K562 (cell line): ENCODE measurements at regions not wholly inside any gene's neighbourhood (a gene's known extent, or its start where the extent isn't known, plus 50 kb on each side); places are given as distances from the start of the nearest gene placed in this dataset.

ENCODE experiments used
- ATAC-seq: fragments of 200-7000 bp; cut with Tn5 transposase; 3 replicates; pipeline ENCODE4 v1.9.1; 2020; ENCODE audit warnings: moderate library complexity
- BruUV-seq: library from RNA; stranded (reverse); fragments of 400-500 nt; replicated peaks from 2 replicates; lab custom pipeline; 2021; lab: Mats Ljungman, UMichigan
- CTCF ChIA-PET: fragments of 300-600 bp; formaldehyde crosslinking; extraction: SDS; loops from one replicate; lab custom pipeline; 2021; ENCODE audit warnings: low intra/inter-chr PET ratio; lab: Yijun Ruan, JAX
- POLR2A ChIA-PET: fragments of 300-600, 350-650 bp; sonication (Branson Sonifier 250); formaldehyde crosslinking; extraction: SDS; loops from one replicate; lab custom pipeline; 2021; ENCODE audit warnings: antibody characterized with exemption, inconsistent platforms; lab: Yijun Ruan, JAX
- DNase-seq, 4 experiments: peaks; one replicate each; pipeline versions ENCODE4 v3.0.0 to v3.0.0-alpha.2; 2011 to 2018; ENCODE audit warnings: low spot score in 3 of 4, mixed read lengths in 3 of 4; ENCODE audit errors: extremely low read depth in 1 of 4
- FAIRE-seq: peaks from 2 replicates; lab custom pipeline; 2011; peaks lifted over from hg19 to GRCh38; lab: Jason Lieb, UNC
- H2AFZ ChIP-seq: 2 replicates; pipeline ENCODE4 v1.6.0; 2011; ENCODE audit warnings: low read depth, low read length, control low read depth, inconsistent platforms
- H3K27ac ChIP-seq: fragments of 200-600 bp; 3 replicates; pipeline ENCODE4 v1.8.0; 2011; ENCODE audit warnings: low read depth, mild to moderate bottlenecking, control low read depth, inconsistent platforms, low read length, moderate library complexity, mixed read lengths; ENCODE audit errors: extremely low read depth
- H3K27me3 ChIP-seq, 2 experiments: fragments of 300-600 bp in 1 of 2; 2 replicates in 1 of 2; 3 replicates in 1 of 2; pipeline versions ENCODE4 v1.6.0 to v1.8.0; 2011; ENCODE audit warnings: inconsistent platforms in 2 of 2, low read length in 2 of 2, mild to moderate bottlenecking in 1 of 2, mixed read lengths in 1 of 2, moderate library complexity in 1 of 2; ENCODE audit not compliant: control insufficient read depth in 2 of 2, insufficient read depth in 2 of 2
- H3K36me3 ChIP-seq: fragments of 300-600 bp; 3 replicates; pipeline ENCODE4 v1.8.0; 2011; ENCODE audit warnings: mild to moderate bottlenecking, low read length, inconsistent platforms; ENCODE audit not compliant: control insufficient read depth, insufficient read depth
- H3K4me1 ChIP-seq, 2 experiments: fragments of 200-600 bp in 1 of 2; replicated peaks in 1 of 2; 2 replicates in 1 of 2; 3 replicates in 1 of 2; pipeline versions ENCODE4 v1.5.1 to v1.8.0; 2011; ENCODE audit warnings: inconsistent platforms in 2 of 2, low read length in 2 of 2, mild to moderate bottlenecking in 1 of 2, mixed read lengths in 1 of 2, moderate library complexity in 1 of 2; ENCODE audit not compliant: control insufficient read depth in 2 of 2, insufficient read depth in 2 of 2
- H3K4me2 ChIP-seq: 2 replicates; pipeline ENCODE4 v1.6.1; 2011; ENCODE audit warnings: low read length, control low read depth, inconsistent platforms, mixed read lengths; ENCODE audit not compliant: insufficient read depth
- H3K4me3 ChIP-seq: fragments of 200-600 bp; sonication (generic), shearing (Covaris generic); 2 replicates; pipeline ENCODE4 v1.5.1; 2016; ENCODE audit warnings: control low read depth, inconsistent platforms
- H3K79me2 ChIP-seq: fragments of 200-600 bp; 3 replicates; pipeline ENCODE4 v1.8.0; 2011; ENCODE audit warnings: low read length, inconsistent platforms; ENCODE audit not compliant: control insufficient read depth, insufficient read depth
- H3K9ac ChIP-seq, 2 experiments: 2 replicates each; pipeline versions ENCODE4 v1.6.0 to v1.6.1; 2011; ENCODE audit warnings: low read depth in 2 of 2, low read length in 2 of 2, control low read depth in 1 of 2, inconsistent platforms in 1 of 2, mild to moderate bottlenecking in 1 of 2, mixed read lengths in 1 of 2; ENCODE audit not compliant: insufficient read depth in 1 of 2
- H3K9me1 ChIP-seq: one replicate; pipeline ENCODE4 v1.6.0; 2011; ENCODE audit warnings: inconsistent platforms, mild to moderate bottlenecking, low read length, moderate library complexity; ENCODE audit not compliant: control insufficient read depth, insufficient read depth
- H3K9me3 ChIP-seq: replicated peaks from 2 replicates; pipeline ENCODE4 v1.5.1; 2011; ENCODE audit warnings: low read depth, low read length, inconsistent platforms; ENCODE audit not compliant: control insufficient read depth, insufficient read depth
- H4K20me1 ChIP-seq: replicated peaks from 2 replicates; pipeline ENCODE4 v1.6.1; 2011; ENCODE audit warnings: low read length, inconsistent platforms, mixed read lengths; ENCODE audit not compliant: control insufficient read depth, insufficient read depth
- ASH1L ChIP-seq: fragments of 450-650 bp; IDR thresholded peaks from 2 replicates; pipeline ENCODE4 v1.6.1; 2018; ENCODE audit warnings: borderline replicate concordance, mild to moderate bottlenecking, low read depth; ENCODE audit not compliant: partially characterized antibody
- GTF3C2 ChIP-seq: IDR thresholded peaks from 3 replicates; pipeline ENCODE4 v1.6.1; 2011; ENCODE audit warnings: borderline replicate concordance, mild to moderate bottlenecking, moderate library complexity; ENCODE audit not compliant: insufficient read length; ENCODE audit errors: extremely low read depth
- HDAC2 ChIP-seq: fragments of 450-650 bp; IDR thresholded peaks from 2 replicates; pipeline ENCODE4 v1.6.1; 2016; ENCODE audit warnings: mild to moderate bottlenecking
- ILK ChIP-seq: fragments of 450-650 bp; IDR thresholded peaks from 2 replicates; pipeline ENCODE4 v1.6.1; 2016; ENCODE audit warnings: missing genetic modification characterization, low read depth, mild to moderate bottlenecking, missing compliant biosample characterization, moderate library complexity, borderline replicate concordance
- KLF1 ChIP-seq: fragments of 450-650 bp; IDR thresholded peaks from 2 replicates; pipeline ENCODE4 v1.6.1; 2016; ENCODE audit warnings: missing genetic modification characterization, missing compliant biosample characterization
- MIER1 ChIP-seq: fragments of 450-650 bp; IDR thresholded peaks from 2 replicates; pipeline ENCODE4 v1.6.1; 2016; ENCODE audit warnings: antibody characterized with exemption, mild to moderate bottlenecking, low read depth
- NELFE ChIP-seq: IDR thresholded peaks from 2 replicates; pipeline ENCODE4 v1.6.1; 2011; ENCODE audit warnings: mild to moderate bottlenecking; ENCODE audit not compliant: insufficient read depth, insufficient read length
- NKRF ChIP-seq: fragments of 450-650 bp; IDR thresholded peaks from 2 replicates; pipeline ENCODE4 v1.6.1; 2016; ENCODE audit warnings: borderline replicate concordance
- NR2C2 ChIP-seq, 2 experiments: fragments of 200-800 bp in 1 of 2; sonication (Bioruptor generic) in 1 of 2; sonication (generic) in 1 of 2; formaldehyde crosslinking in 1 of 2; IDR thresholded peaks; 2 replicates each; pipeline versions ENCODE4 v1.6.1 to v1.8.0; 2016 to 2022; ENCODE audit warnings: mild to moderate bottlenecking in 1 of 2, missing compliant biosample characterization in 1 of 2, missing genetic modification characterization in 1 of 2, missing genetic modification reagents in 1 of 2
- PCBP1 ChIP-seq: fragments of 200-400 bp; formaldehyde crosslinking; IDR thresholded peaks from 2 replicates; pipeline ENCODE4 v1.6.1; 2018; ENCODE audit warnings: mild to moderate bottlenecking, low read depth, low read length; ENCODE audit not compliant: poor library complexity, severe bottlenecking
- SP1 ChIP-seq: sonication (generic); formaldehyde crosslinking; IDR thresholded peaks from 2 replicates; pipeline ENCODE4 v1.8.1; 2022; ENCODE audit warnings: mild to moderate bottlenecking, missing genetic modification reagents
- TAL1 ChIP-seq: fragments of 450-650 bp; IDR thresholded peaks from 2 replicates; pipeline ENCODE4 v1.6.1; 2016; ENCODE audit warnings: mild to moderate bottlenecking
- ZBTB7A ChIP-seq: IDR thresholded peaks from 2 replicates; pipeline ENCODE4 v1.6.1; 2011; ENCODE audit warnings: low read depth, mild to moderate bottlenecking, low read length, moderate library complexity, borderline replicate concordance; ENCODE audit not compliant: control insufficient read depth
- ZBTB8A ChIP-seq: fragments of 450-650 bp; IDR thresholded peaks from 2 replicates; pipeline ENCODE4 v1.6.1; 2018; ENCODE audit warnings: mild to moderate bottlenecking, moderate library complexity; ENCODE audit not compliant: partially characterized antibody
- ZFP91 ChIP-seq: sonication (generic); formaldehyde crosslinking; IDR thresholded peaks from 2 replicates; pipeline ENCODE4 v1.8.0; 2022; ENCODE audit warnings: mild to moderate bottlenecking, missing genetic modification reagents
- WGBS: fragments of 100-300 bp; shearing (Covaris generic); methylation state at CpG from one replicate; pipeline ENCODE4 v1.1.6; 2016; ENCODE audit warnings: low coverage, mixed read lengths; ENCODE audit not compliant: insufficient coverage; ENCODE audit errors: missing lambda C conversion rate; 5-methylcytosine and 5-hydroxymethylcytosine counted together
- in situ Hi-C: fragments of 300-500 bp; cut with MboI; formaldehyde crosslinking; loops from 4 replicates; pipeline ENCODE4 v1.15.0; 2018; ENCODE audit warnings: inconsistent platforms, mixed read lengths
- intact Hi-C: fragments of 100-400 bp; cut with micrococcal nuclease; formaldehyde crosslinking; loops from 2 replicates; pipeline ENCODE4 v1.14.2; 2022

GRCh38 chr11:110973401-110973980, 261.3 kb upstream of the ARHGAP20 start:
- Histone ChIP-seq H3K27me3 (no peaks in the 10 kb centered on the region), H3K9ac (no peak overlapping the region), H2AFZ (no peak overlapping the region), H3K4me1 (no peaks in the 10 kb centered on the region), H3K4me2 (no peak overlapping the region), H3K27ac (no peak overlapping the region), H3K9me1 (no peaks in the 10 kb centered on the region), H3K4me3 (no peak overlapping the region), H3K9me3 (no peaks in the 10 kb centered on the region), H3K79me2 (no peaks in the 10 kb centered on the region), H4K20me1 (no peaks in the 10 kb centered on the region)
- DNase-seq = no peak
- ChIA-PET CTCF (no interaction called here), POLR2A (no interaction called here)
- no peak for ATAC-seq
- WGBS = 0% methylated on average over 2 of the region's 2 CpGs
- FAIRE-seq = no peak
- in situ Hi-C loops (no loop called here), intact Hi-C loops (no loop called here)
- no TSS peak for BruUV-seq
- TF ChIP-seq HDAC2 (no peak), TAL1 (no peak), ZFP91 (CRISPR knock-in tag) (no peak), KLF1 (tag) (no peak), NR2C2 (CRISPR knock-in tag; IDR thresholded peaks at IDR 0.05) (no peak), NR2C2 (tag; IDR thresholded peaks at IDR 0.05) (no peak), NKRF (no peak), ILK (tag) (no peak), ZBTB8A (no peak), PCBP1 (no peak), MIER1 (no peak), NELFE (no peak), SP1 (no peak), ZBTB7A (no peak), ASH1L (no peak), GTF3C2 (no peak)
- TF ChIP-seq, all 486 proteins: peak for 0
- no peaks in the 10 kb centered on the region for H3K36me3 ChIP-seq
